B cell (primary cell): ENCODE measurements at regions not wholly inside any gene's neighbourhood (a gene's known extent, or its start where the extent isn't known, plus 50 kb on each side); places are given as distances from the start of the nearest gene placed in this dataset.

Experiments used
- ATAC-seq: fragments of 200-7000 bp; cut with Tn5 transposase; one replicate; pipeline ENCODE4 v1.10.0; 2021; ENCODE audit warnings: low read depth, mild to moderate bottlenecking, moderate number of reproducible peaks, moderate library complexity
- CTCF ChIA-PET: fragments of 350-600 bp; sonication (Branson Sonifier 250); formaldehyde crosslinking; loops from one replicate; lab custom pipeline; 2021; ENCODE audit warnings: antibody characterized with exemption, inconsistent platforms; lab: Charles Lee
- POLR2A ChIA-PET: fragments of 350-600 bp; sonication (Branson Sonifier 250); formaldehyde crosslinking; loops from one replicate; lab custom pipeline; 2021; ENCODE audit warnings: antibody characterized with exemption; lab: Charles Lee
- DNase-seq: peaks from one replicate; pipeline ENCODE4 v3.0.0; 2013
- H2AFZ ChIP-seq: 2 replicates; pipeline ENCODE4 v1.6.1; 2012; ENCODE audit warnings: mild to moderate bottlenecking, low read depth, low read length; ENCODE audit not compliant: insufficient read depth, poor library complexity, severe bottlenecking
- H3K27ac ChIP-seq, 2 donors: 1 replicate in 1 of 2; 2 replicates in 1 of 2; pipeline ENCODE4 v1.5.1; 2012 to 2013; ENCODE audit warnings: low read length in 2 of 2, mild to moderate bottlenecking in 2 of 2, moderate library complexity in 1 of 2
- H3K27me3 ChIP-seq, 4 experiments: fragments of 200-600 bp in 1 of 4; sonication (generic) in 1 of 4; replicated peaks in 1 of 4; 1 replicate in 2 of 4; 2 replicates in 2 of 4; pipeline versions ENCODE4 v1.6.1 to v1.7.0; 2013 to 2016; ENCODE audit warnings: low read length in 3 of 4, mild to moderate bottlenecking in 2 of 4, mixed read lengths in 1 of 4, moderate library complexity in 1 of 4; ENCODE audit not compliant: insufficient read depth in 4 of 4, control insufficient read depth in 3 of 4; ENCODE audit errors: control extremely low read depth in 1 of 4
- H3K36me3 ChIP-seq, 2 experiments: replicated peaks in 1 of 2; 1 replicate in 1 of 2; 2 replicates in 1 of 2; pipeline versions ENCODE4 v1.6.1 to v1.7.1; 2013; ENCODE audit warnings: low read length in 1 of 2; ENCODE audit not compliant: insufficient read depth in 2 of 2, control insufficient read depth in 1 of 2; ENCODE audit errors: control extremely low read depth in 1 of 2, extremely low read depth in 1 of 2
- H3K4me1 ChIP-seq, 2 donors: fragments of 200-600 bp in 1 of 2; sonication (generic) in 1 of 2; 1 replicate in 1 of 2; 2 replicates in 1 of 2; pipeline versions ENCODE4 v1.5.1 to v1.6.1; 2013 to 2017; ENCODE audit warnings: low read length in 2 of 2; ENCODE audit not compliant: control insufficient read depth in 2 of 2, insufficient read depth in 2 of 2
- H3K4me2 ChIP-seq: replicated peaks from 2 replicates; pipeline ENCODE3; 2012; ENCODE audit warnings: mild to moderate bottlenecking, low read depth, low read length; ENCODE audit not compliant: poor library complexity, severe bottlenecking
- H3K4me3 ChIP-seq, 5 experiments: fragments of 200-600 bp in 1 of 5; sonication (generic) in 1 of 5; 1 replicate in 3 of 5; 2 replicates in 2 of 5; pipeline versions ENCODE4 v1.5.1 to v1.7.0; 2011 to 2016; ENCODE audit warnings: low read length in 4 of 5, mild to moderate bottlenecking in 4 of 5, low read depth in 2 of 5, control low read depth in 1 of 5, moderate library complexity in 1 of 5; ENCODE audit not compliant: insufficient read depth in 1 of 5; ENCODE audit errors: control extremely low read depth in 1 of 5, extremely low read depth in 1 of 5
- H3K79me2 ChIP-seq: fragments of 200-600 bp; sonication (generic); one replicate; pipeline ENCODE4 v1.6.0; 2016; ENCODE audit warnings: low read length; ENCODE audit not compliant: control insufficient read depth, insufficient read depth
- H3K9ac ChIP-seq: fragments of 200-600 bp; sonication (generic); 2 replicates; pipeline ENCODE4 v1.6.1; 2017; ENCODE audit warnings: mild to moderate bottlenecking, low read length, moderate library complexity
- H3K9me3 ChIP-seq, 3 donors: one replicate each; pipeline versions ENCODE4 v1.6.1 to v1.7.1; 2013; ENCODE audit warnings: low read length in 2 of 3; ENCODE audit not compliant: control insufficient read depth in 2 of 3, insufficient read depth in 1 of 3; ENCODE audit errors: control extremely low read depth in 1 of 3
- H4K20me1 ChIP-seq: 2 replicates; pipeline ENCODE4 v1.6.0; 2012; ENCODE audit warnings: mild to moderate bottlenecking, low read length; ENCODE audit not compliant: insufficient read depth, control insufficient read depth, poor library complexity, severe bottlenecking
- H3K27ac Mint-ChIP-seq: one replicate; pipeline ENCODE4 v1.8.0; 2021; ENCODE audit warnings: mixed read lengths
- H3K27me3 Mint-ChIP-seq: one replicate; pipeline ENCODE4 v1.8.0; 2021; ENCODE audit warnings: mixed read lengths
- H3K4me1 Mint-ChIP-seq: one replicate; pipeline ENCODE4 v1.8.0; 2021; ENCODE audit warnings: mixed read lengths
- H3K4me3 Mint-ChIP-seq: one replicate; pipeline ENCODE4 v1.8.0; 2021; ENCODE audit warnings: mixed read lengths
- H3K9me3 Mint-ChIP-seq: one replicate; pipeline ENCODE4 v1.8.0; 2022; ENCODE audit warnings: mixed read lengths; ENCODE audit not compliant: insufficient read depth
- CTCF ChIP-seq: fragments of 200-600 bp; IDR thresholded peaks from one replicate; pipeline ENCODE4 v1.8.0; 2022; ENCODE audit warnings: antibody characterized with exemption, mild to moderate bottlenecking
- EZH2 ChIP-seq: IDR thresholded peaks from 2 replicates; pipeline ENCODE4 v1.6.1; 2012; ENCODE audit warnings: borderline replicate concordance, low read depth, mild to moderate bottlenecking, moderate library complexity, low read length; ENCODE audit not compliant: insufficient read depth, poor library complexity, severe bottlenecking
- WGBS: methylation state at CpG from one replicate; pipeline ENCODE4 v1.1.5; 2013; ENCODE audit warnings: missing lambda C conversion rate; ENCODE audit not compliant: insufficient coverage; 5-methylcytosine and 5-hydroxymethylcytosine counted together
- intact Hi-C: fragments of 100-400 bp; cut with micrococcal nuclease; formaldehyde crosslinking; loops from one replicate; pipeline ENCODE4 v1.10.0; 2022

- Histone ChIP-seq H3K9ac (no peak overlapping the region), H3K9me3 (no peaks in the 10 kb centered on the region), H3K27me3 (no peaks in the 10 kb centered on the region), H2AFZ (no peak overlapping the region), H4K20me1 (no peaks in the 10 kb centered on the region), H3K36me3 (no peaks in the 10 kb centered on the region), H3K27ac (no peak overlapping the region), H3K4me2 (no peak overlapping the region), H3K4me3 (no peak overlapping the region), H3K79me2 (no peaks in the 10 kb centered on the region), H3K4me1 (no peaks in the 10 kb centered on the region)
- peak; percentile 22 for TF ChIP-seq CTCF
- no peak for TF ChIP-seq EZH2
- H3K27me3 Mint-ChIP-seq: no peaks in the 10 kb centered on the region
- ChIA-PET POLR2A (no interaction called here), CTCF (interaction anchor here (0.8 to 1.4 kb wide), 2 partner anchors 410 to 1330 kb away, joined by 3 read pairs; no protein-coding TSS in a partner anchor)
- peaks cover 2% of the 10 kb centered on the region for H3K4me1 Mint-ChIP-seq
- H3K9me3 Mint-ChIP-seq: no peaks in the 10 kb centered on the region
- intact Hi-C loops: no loop called here
- H3K4me3 Mint-ChIP-seq: no peak overlapping the region
- no CpG with 5 or more reads among the region's 1 CpG for WGBS
- no peak overlapping the region for H3K27ac Mint-ChIP-seq
- no peak for ATAC-seq
- DNase-seq: peak; percentile 13
Measured at GRCh38 chr4:100935090-100935489, 412.2 kb downstream of the PPP3CA start.

GRCh38 chr4:100933628-100934027, 413.7 kb downstream of the PPP3CA start:
- Mint-ChIP-seq H3K9me3 (no peaks in the 10 kb centered on the region), H3K27me3 (no peaks in the 10 kb centered on the region), H3K27ac (no peak overlapping the region), H3K4me3 (no peak overlapping the region), H3K4me1 (peaks cover 2% of the 10 kb centered on the region)
- H3K4me3 ChIP-seq: no peak overlapping the region
- TF ChIP-seq CTCF: no peak
- TF ChIP-seq EZH2: no peak
- H3K4me2 ChIP-seq: no peak overlapping the region
- no peaks in the 10 kb centered on the region for H4K20me1 ChIP-seq
- H2AFZ ChIP-seq: peak overlapping the region; percentile 27
- DNase-seq (no peak), ATAC-seq (no peak)
- H3K4me1 ChIP-seq: no peaks in the 10 kb centered on the region
- CTCF ChIA-PET: interaction anchor here (1.4 kb wide), 1 partner anchor 1331 kb away, joined by 3 read pairs; no protein-coding TSS in a partner anchor
- WGBS: 89% methylated on average over 1 of the region's 4 CpGs
- intact Hi-C loops: no loop called here
- no peaks in the 10 kb centered on the region for H3K79me2 ChIP-seq
- POLR2A ChIA-PET: no interaction called here
- no peaks in the 10 kb centered on the region for H3K27me3 ChIP-seq
- no peak overlapping the region for H3K9ac ChIP-seq
- H3K9me3 ChIP-seq: no peaks in the 10 kb centered on the region
- no peak overlapping the region for H3K27ac ChIP-seq
- H3K36me3 ChIP-seq: no peaks in the 10 kb centered on the region
